ENCODE measurements at regions not wholly inside any gene's neighbourhood (a gene's known extent, or its start where the extent isn't known, plus 50 kb on each side); places are given as distances from the start of the nearest gene placed in this dataset.

GRCh38 chr12:124412646-124413015 is 117.7 kb downstream of the RFLNA start:
- Histone ChIP-seq H3K27ac (peak overlapping the region in 1 of 4 donors; percentile 38), H3K36me3 (replicated peaks in 1 of 2; ENCODE audit: insufficient read depth in 1 of 2, low read depth in 2 of 2) (peaks cover 0 to 2% of the 10 kb centered on the region in 2 donors), H3K27me3 (no peaks in the 10 kb centered on the region), H3K4me3 (no peak overlapping the region), H3K9me3 (no peaks in the 10 kb centered on the region), H3K4me1 (peaks cover 33% of the 10 kb centered on the region)
- intact Hi-C loops (cut with DNase I): no loop called here
- DNase-seq: no peak
- WGBS, 2 donors: 93 to 100% methylated on average over 2 to 13 of the region's 13 CpGs
- ATAC-seq: no peak
- no peak for TF ChIP-seq POLR2A (IDR thresholded peaks at IDR 0.05)
- TF ChIP-seq CTCF (IDR thresholded peaks at IDR 0.05): no peak

DNA sequence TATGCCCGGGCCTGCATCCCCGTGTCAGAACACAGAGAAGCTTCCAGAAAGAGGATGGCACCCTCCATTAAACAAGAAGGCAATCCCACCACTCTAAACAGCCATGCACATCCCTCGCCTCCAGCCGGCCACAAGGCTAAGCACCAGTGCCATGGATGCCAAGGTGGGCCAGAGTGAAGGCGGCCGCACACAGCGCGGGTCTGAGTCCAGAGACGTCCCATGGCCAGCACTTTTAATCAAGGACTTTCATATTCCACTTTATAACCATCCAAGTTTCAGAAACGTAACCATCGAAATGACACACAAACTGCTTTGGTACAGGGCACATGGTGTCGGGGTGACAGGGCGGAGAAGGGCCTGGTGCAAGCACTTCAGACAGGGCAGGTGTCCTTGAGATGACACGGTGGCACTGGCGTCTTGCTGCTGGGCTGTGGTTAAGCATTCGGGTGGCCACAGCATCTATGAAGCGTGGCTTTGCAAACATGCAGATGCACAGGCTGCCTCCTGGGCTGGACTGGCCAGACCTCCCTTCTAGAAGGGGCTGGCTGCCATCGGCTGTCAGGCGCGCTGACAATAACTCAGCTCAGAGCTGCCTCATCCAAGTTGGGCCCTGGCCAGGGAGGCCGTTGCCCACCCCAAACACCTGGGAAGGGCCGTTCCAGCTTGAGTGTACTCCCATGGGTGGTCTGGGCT is 117.2 kb downstream of the RFLNA start:
- Histone ChIP-seq H3K27me3 (no peaks in the 10 kb centered on the region), H3K9me3 (no peaks in the 10 kb centered on the region), H3K4me1 (peaks cover 33% of the 10 kb centered on the region), H3K4me3 (no peak overlapping the region), H3K36me3 (replicated peaks in 1 of 2; ENCODE audit: insufficient read depth in 1 of 2, low read depth in 2 of 2) (no peaks in the 10 kb centered on the region), H3K27ac (peak overlapping the region in 1 of 4 donors; percentile 38)
- WGBS, 2 donors: 82 to 84% methylated on average over 13 to 22 of the region's 22 CpGs
- ATAC-seq (no peak), DNase-seq (no peak)
- intact Hi-C loops (cut with DNase I): no loop called here
- TF ChIP-seq POLR2A (IDR thresholded peaks at IDR 0.05) (no peak), CTCF (IDR thresholded peaks at IDR 0.05) (no peak)

GRCh38 chr12:124411281-124411878 is 116.5 kb downstream of the RFLNA start:
- TF ChIP-seq POLR2A (IDR thresholded peaks at IDR 0.05) (no peak), CTCF (IDR thresholded peaks at IDR 0.05) (no peak)
- no peaks in the 10 kb centered on the region for H3K9me3 ChIP-seq
- no peaks in the 10 kb centered on the region for H3K27me3 ChIP-seq
- no peak overlapping the region for H3K4me3 ChIP-seq
- 86% methylated on average over 12 to 23 of the region's 25 CpGs for WGBS, 2 donors
- peaks cover 33% of the 10 kb centered on the region for H3K4me1 ChIP-seq
- peak overlapping the region in 3 of 4 donors; percentile 38 to 61 (median 46) for H3K27ac ChIP-seq
- no peaks in the 10 kb centered on the region for H3K36me3 ChIP-seq (replicated peaks in 1 of 2; ENCODE audit: insufficient read depth in 1 of 2, low read depth in 2 of 2)
- ATAC-seq (peak; percentile 26), DNase-seq (no peak)
- intact Hi-C loops (cut with DNase I): no loop called here

DNA sequence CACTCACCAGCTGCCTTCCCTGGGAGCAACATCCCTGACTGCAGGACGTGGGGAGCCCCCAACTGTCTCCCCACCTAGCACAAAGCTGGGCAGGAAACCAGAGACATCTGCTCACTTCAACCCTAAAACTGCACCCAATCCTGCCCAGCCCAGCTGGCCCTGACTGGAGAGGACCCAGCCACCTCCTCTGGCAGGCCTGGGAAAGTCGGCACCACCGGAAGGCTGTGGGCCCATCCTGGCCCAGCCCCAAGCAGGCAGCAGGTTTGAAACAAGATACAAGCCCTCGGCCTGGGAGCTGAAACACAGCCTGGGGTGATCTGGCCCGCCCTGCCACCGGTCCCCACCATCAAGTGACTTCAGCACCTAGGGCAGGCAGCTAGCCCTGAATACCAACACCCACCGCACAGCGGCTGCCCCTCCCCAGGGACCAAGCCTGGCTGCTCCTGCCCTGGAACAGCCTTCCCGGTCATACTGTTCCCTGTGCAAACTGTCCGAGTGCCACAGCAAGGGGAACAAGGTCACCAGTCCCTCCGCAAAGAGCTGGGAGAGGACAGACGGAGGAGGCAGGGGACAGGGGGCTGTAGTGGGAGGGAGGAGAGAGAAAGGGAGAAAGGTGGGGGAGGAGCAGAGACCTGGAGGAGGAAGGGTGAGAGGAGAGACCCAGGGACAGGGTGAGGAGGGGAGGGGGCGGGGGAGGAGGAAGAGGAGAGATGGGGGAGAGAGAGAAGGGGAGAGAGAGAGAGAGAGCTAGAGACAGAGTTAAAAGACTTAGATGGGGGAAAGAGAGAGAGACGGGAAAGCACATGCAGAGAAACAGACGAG is 115.7 kb downstream of the RFLNA start:
- intact Hi-C loops (cut with DNase I): no loop called here
- no peak overlapping the region for H3K4me3 ChIP-seq
- no peaks in the 10 kb centered on the region for H3K27me3 ChIP-seq
- no peak for ATAC-seq
- H3K4me1 ChIP-seq: peaks cover 33% of the 10 kb centered on the region
- H3K36me3 ChIP-seq (replicated peaks in 1 of 2; ENCODE audit: insufficient read depth in 1 of 2, low read depth in 2 of 2): no peaks in the 10 kb centered on the region
- TF ChIP-seq POLR2A (IDR thresholded peaks at IDR 0.05) (no peak), CTCF (IDR thresholded peaks at IDR 0.05) (no peak)
- no peaks in the 10 kb centered on the region for H3K9me3 ChIP-seq
- peak overlapping the region; percentile 22 to 61 (median 50) for H3K27ac ChIP-seq
- peak in 2 of 4 donors; percentile 72 to 77 for DNase-seq
- 39 to 59% methylated on average over 7 to 15 of the region's 15 CpGs for WGBS, 2 donors
